A673 (cell line): ENCODE measurements at regions not wholly inside any gene's neighbourhood (a gene's known extent, or its start where the extent isn't known, plus 50 kb on each side); places are given as distances from the start of the nearest gene placed in this dataset.

ENCODE experiments used
- BruUV-seq: library from RNA; stranded (reverse); fragments of 400-500 nt; replicated peaks from 2 replicates; lab custom pipeline; 2021; lab: Mats Ljungman, UMichigan
- CTCF ChIA-PET: fragments of 300-600 bp; sonication (Branson Sonifier 250); formaldehyde crosslinking; loops from one replicate; lab custom pipeline; 2022; ENCODE audit warnings: antibody characterized with exemption; lab: Charles Lee
- POLR2A ChIA-PET: fragments of 300-600 bp; sonication (Branson Sonifier 250); formaldehyde crosslinking; loops from one replicate; lab custom pipeline; 2022; ENCODE audit warnings: antibody characterized with exemption; ENCODE audit not compliant: low non-redundant PET; lab: Charles Lee
- DNase-seq: peaks from one replicate; pipeline ENCODE4 v3.0.0-alpha.2; 2015; ENCODE audit warnings: low spot score
- H3K27ac ChIP-seq: fragments of 200-600 bp; sonication (generic); 2 replicates; pipeline ENCODE4 v1.5.1; 2016; ENCODE audit warnings: mixed run types, low read depth, mild to moderate bottlenecking, mixed read lengths, antibody characterized with exemption, low read length; ENCODE audit not compliant: poor library complexity, severe bottlenecking
- H3K27me3 ChIP-seq: fragments of 200-600 bp; sonication (generic); replicated peaks from 2 replicates; pipeline ENCODE4 v1.6.1; 2017; ENCODE audit warnings: mixed run types, low read depth, mild to moderate bottlenecking, mixed read lengths, antibody characterized with exemption, low read length; ENCODE audit not compliant: insufficient read depth, poor library complexity
- H3K36me3 ChIP-seq: fragments of 200-600 bp; sonication (generic); 2 replicates; pipeline ENCODE4 v1.6.1; 2016; ENCODE audit warnings: mixed run types, mild to moderate bottlenecking, mixed read lengths, antibody characterized with exemption, low read length; ENCODE audit not compliant: insufficient read depth, poor library complexity, severe bottlenecking
- H3K4me1 ChIP-seq: fragments of 200-600 bp; sonication (generic); 2 replicates; pipeline ENCODE4 v1.6.1; 2017; ENCODE audit warnings: mixed run types, mild to moderate bottlenecking, mixed read lengths, antibody characterized with exemption, low read length; ENCODE audit not compliant: insufficient read depth, poor library complexity, severe bottlenecking
- H3K4me3 ChIP-seq: fragments of 200-600 bp; sonication (generic); 2 replicates; pipeline ENCODE4 v1.5.1; 2016; ENCODE audit warnings: low read depth, mixed run types, mild to moderate bottlenecking, mixed read lengths, low read length; ENCODE audit not compliant: poor library complexity, severe bottlenecking
- H3K9me3 ChIP-seq: fragments of 200-600 bp; sonication (generic); 2 replicates; pipeline ENCODE4 v1.6.1; 2016; ENCODE audit warnings: mixed run types, low read depth, mild to moderate bottlenecking, mixed read lengths, antibody characterized with exemption, low read length; ENCODE audit not compliant: poor library complexity, severe bottlenecking
- EZH2 ChIP-seq: fragments of 200-600 bp; sonication (generic); IDR thresholded peaks from 2 replicates; pipeline ENCODE4 v1.6.1; 2017; ENCODE audit warnings: borderline replicate concordance, low read depth, mild to moderate bottlenecking, mixed read lengths, antibody characterized with exemption, low read length; ENCODE audit not compliant: poor library complexity, severe bottlenecking
- intact Hi-C: fragments of 100-400 bp; cut with micrococcal nuclease; formaldehyde crosslinking; loops from one replicate; pipeline ENCODE4 v1.10.0; 2022; ENCODE audit not compliant: unreplicated experiment
- TF ChIP-seq, protein P1 (sequence below): fragments of 300-800, 200-600 bp; sonication (generic); conservative IDR thresholded peaks from 2 replicates; pipeline ENCODE4 v1.5.1; 2017; ENCODE audit warnings: low read depth, mild to moderate bottlenecking, antibody characterized with exemption, low read length, moderate library complexity, mixed read lengths

- Histone ChIP-seq H3K27ac (no peak overlapping the region), H3K27me3 (no peaks in the 10 kb centered on the region), H3K4me3 (no peak overlapping the region), H3K9me3 (no peaks in the 10 kb centered on the region), H3K4me1 (no peaks in the 10 kb centered on the region), H3K36me3 (no peaks in the 10 kb centered on the region)
- CTCF ChIA-PET = no interaction called here
- intact Hi-C loops = no loop called here
- no peak for DNase-seq
- BruUV-seq = no TSS peak
- no peak for TF ChIP-seq EZH2
- TF ChIP-seq, protein P1, sequence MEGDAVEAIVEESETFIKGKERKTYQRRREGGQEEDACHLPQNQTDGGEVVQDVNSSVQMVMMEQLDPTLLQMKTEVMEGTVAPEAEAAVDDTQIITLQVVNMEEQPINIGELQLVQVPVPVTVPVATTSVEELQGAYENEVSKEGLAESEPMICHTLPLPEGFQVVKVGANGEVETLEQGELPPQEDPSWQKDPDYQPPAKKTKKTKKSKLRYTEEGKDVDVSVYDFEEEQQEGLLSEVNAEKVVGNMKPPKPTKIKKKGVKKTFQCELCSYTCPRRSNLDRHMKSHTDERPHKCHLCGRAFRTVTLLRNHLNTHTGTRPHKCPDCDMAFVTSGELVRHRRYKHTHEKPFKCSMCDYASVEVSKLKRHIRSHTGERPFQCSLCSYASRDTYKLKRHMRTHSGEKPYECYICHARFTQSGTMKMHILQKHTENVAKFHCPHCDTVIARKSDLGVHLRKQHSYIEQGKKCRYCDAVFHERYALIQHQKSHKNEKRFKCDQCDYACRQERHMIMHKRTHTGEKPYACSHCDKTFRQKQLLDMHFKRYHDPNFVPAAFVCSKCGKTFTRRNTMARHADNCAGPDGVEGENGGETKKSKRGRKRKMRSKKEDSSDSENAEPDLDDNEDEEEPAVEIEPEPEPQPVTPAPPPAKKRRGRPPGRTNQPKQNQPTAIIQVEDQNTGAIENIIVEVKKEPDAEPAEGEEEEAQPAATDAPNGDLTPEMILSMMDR = no peak
- POLR2A ChIA-PET = no interaction called here
Measured at GRCh38 chr1:34409689-34410229, 233.1 kb downstream of the C1orf94 start.

DNA sequence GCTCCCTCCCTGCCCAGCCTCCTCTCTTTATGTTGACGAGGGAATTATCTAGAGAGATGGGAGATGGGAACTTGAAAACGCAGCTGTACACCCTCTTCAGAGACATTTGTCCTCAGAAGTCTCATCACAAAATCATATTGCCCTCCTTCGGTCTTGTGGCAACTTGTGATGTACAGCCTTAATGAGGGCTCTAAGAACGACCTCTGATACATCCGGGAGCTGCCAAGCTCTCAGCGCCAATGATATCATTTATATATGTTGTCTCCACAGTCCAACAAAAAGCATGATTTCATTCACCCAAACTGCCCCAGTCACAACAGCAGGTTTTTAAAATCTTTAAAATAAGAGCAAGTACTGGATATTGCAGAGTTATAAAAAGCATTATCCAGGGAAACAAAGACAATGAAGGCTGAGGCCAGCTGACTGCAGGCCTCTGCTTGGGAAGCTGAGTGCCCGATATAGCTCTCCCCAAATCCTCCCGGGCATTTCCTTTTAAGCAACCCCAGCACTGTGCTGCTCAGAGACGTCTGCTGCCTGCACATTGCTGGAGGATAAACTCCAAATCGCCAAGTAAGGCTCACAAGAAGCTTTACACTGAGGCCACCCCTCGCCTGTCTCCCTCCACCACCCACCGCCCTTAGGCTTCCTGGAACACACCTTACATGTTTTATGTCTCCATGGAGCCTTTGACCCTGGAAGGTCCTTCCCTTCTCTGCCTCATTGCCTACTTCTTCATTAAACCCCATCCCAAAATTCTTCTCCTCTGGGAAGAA lies 236.1 kb downstream of the C1orf94 start:
- no TSS peak for BruUV-seq
- H3K27ac ChIP-seq = no peak overlapping the region
- CTCF ChIA-PET = no interaction called here
- no peak for DNase-seq
- no peak overlapping the region for H3K4me3 ChIP-seq
- intact Hi-C loops = no loop called here
- H3K36me3 ChIP-seq = no peaks in the 10 kb centered on the region
- H3K9me3 ChIP-seq = no peaks in the 10 kb centered on the region
- no peaks in the 10 kb centered on the region for H3K4me1 ChIP-seq
- H3K27me3 ChIP-seq = peaks cover 3% of the 10 kb centered on the region
- TF ChIP-seq, protein P1 = no peak
- no peak for TF ChIP-seq EZH2
- POLR2A ChIA-PET = no interaction called here

DNA sequence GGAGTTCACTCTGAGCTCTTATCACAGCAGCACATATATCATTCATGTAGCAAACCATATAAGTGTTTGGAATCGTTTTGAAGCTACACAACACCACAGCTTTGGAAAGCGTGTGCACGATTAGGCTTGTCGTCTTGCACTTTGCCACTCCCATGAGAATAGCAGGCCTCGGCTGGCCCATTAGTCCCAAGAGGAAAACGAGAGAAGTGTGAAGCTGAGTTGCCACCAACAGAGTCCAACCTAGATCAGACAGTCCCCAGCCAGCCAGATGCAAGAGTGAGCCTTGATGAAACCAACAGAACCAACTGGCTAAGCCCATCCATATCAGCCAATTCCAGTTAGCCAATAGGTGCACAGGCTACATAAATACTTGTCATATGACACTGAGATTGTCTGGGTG lies 238.4 kb downstream of the C1orf94 start:
- CTCF ChIA-PET = interaction anchor here (0.5 kb wide), 1 partner anchor 23 kb away, joined by 9 read pairs; no protein-coding TSS in a partner anchor
- intact Hi-C loops = no loop called here
- no peak overlapping the region for H3K27ac ChIP-seq
- peaks cover 3% of the 10 kb centered on the region for H3K27me3 ChIP-seq
- H3K9me3 ChIP-seq = no peaks in the 10 kb centered on the region
- no peak overlapping the region for H3K4me3 ChIP-seq
- no TSS peak for BruUV-seq
- H3K4me1 ChIP-seq = no peaks in the 10 kb centered on the region
- POLR2A ChIA-PET = no interaction called here
- TF ChIP-seq, protein P1 = no peak
- no peak for TF ChIP-seq EZH2
- H3K36me3 ChIP-seq = no peaks in the 10 kb centered on the region
- DNase-seq = no peak
